ENCODE measurements at regions not wholly inside any gene's neighbourhood (a gene's known extent, or its start where the extent isn't known, plus 50 kb on each side); places are given as distances from the start of the nearest gene placed in this dataset.
"Not testable (repeated sequence)": the region's sequence is repeated elsewhere in the genome, so short reads cannot be mapped to it uniquely, and the experiment has no call there.

DNA sequence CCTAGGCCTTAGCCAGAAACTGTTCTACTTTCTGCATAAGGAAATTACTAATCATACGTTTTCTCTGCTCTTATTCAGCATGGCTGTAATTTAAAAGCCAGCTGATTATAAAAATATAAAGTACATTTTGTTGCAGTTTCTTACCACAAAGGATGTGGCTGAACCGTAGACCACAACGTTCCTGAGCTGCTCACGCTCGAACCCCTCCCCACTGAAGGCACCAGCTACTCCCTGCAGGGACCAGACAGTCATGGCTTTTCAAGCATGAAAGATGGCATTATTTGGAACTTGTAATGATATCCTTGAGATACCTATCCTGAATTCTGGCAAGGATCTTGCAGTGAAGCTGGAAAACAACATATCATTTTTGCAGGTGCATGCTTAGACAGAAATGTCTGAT is 91.8 kb upstream of the DMRT1 start:
- no peak for DNase-seq

DNA sequence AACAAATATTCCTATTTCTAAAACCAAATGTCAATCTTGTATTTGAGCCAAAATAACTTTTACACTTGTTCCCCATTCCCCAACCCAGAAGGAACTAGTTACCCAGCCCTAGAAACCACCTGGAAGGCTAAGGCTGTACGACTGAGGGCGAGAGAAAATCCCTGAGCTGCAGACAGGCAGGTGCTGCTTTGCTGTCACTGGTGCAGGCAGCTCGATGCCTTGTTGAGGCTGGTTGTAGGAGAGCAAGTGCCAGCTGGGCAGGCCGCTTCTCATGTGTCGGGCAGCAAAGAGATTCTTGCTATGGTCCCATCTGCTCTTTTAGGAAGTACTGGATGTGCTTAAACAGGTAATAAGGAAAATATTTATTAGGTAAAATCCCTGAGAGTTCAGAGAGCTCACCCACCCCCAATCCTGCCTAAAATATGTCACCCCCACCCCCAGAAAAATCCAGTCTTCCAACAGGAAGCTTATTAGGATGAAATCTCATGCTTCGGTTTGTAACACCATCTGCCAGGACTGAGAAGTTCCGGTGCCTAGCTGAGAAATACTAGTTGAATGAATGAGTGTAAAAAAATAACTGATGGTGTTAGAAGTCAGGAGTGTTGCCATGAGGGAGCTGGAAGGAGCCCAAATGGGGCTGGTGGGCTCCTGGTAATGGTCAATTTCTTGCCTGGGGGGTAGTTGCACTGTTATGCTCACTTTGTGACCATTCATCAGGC is 91.1 kb upstream of the DMRT1 start:
- DNase-seq: no peak

DNA sequence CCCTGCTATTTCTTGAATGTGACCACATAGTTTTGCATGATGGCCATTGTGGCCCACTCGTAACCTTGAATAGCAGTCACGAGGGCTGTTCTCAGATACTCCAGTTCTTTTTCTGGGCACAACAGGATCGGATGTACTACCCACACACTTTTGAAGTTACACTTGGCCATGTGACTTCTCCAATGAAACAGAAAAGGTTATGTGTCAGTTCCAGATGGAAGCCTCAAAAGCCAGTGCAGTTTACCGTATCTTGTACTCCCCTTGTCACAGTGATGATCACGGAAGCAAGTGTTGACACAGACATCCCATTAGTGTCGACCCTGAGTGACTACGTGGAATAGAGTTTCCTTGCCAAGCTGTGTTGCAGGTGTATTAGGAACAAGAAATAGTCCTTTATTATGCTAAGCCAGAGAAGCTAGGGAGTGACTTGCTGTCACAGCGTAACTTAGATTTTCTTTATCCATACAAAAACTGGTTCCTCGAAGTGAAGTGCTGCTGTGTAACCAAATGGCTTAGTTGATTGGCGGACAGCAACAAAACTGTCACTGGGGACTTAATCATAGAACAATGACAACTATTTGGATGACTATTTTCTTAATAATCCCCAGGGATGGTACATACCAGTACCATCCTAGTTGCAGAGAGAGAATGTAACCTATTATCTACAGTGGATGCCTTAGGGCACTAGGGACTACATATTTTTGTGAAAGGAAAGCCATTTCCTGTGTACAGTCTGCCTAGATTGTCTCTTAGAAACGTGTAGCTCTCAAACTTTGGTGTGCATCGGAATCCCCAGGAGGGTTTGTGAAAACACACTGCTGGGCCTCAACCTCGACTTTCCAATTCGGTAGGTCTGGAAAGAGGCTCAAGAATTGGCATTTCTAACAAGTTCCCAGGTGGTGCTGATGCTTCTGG is 90.1 kb upstream of the DMRT1 start:
- DNase-seq: no peak

DNA sequence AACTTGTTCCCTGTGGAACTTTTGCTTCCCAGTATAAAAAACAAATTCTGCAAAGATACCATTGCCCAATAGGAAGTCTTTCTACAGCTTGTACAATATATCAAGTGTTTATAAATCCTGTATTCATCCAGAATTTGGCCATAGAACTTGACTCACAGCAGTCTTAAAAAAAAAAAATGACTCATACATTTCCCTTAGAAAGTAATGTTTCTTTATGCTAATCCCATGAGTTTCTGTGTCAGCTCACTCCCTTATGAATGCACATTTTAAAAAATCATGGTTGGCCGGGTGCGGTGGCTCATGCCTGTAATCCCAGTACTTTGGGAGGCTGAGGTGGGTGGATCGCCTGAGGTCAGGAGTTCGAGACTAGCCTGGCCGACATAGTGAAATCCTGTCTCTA is 89.3 kb upstream of the DMRT1 start:
- DNase-seq: no peak

DNA sequence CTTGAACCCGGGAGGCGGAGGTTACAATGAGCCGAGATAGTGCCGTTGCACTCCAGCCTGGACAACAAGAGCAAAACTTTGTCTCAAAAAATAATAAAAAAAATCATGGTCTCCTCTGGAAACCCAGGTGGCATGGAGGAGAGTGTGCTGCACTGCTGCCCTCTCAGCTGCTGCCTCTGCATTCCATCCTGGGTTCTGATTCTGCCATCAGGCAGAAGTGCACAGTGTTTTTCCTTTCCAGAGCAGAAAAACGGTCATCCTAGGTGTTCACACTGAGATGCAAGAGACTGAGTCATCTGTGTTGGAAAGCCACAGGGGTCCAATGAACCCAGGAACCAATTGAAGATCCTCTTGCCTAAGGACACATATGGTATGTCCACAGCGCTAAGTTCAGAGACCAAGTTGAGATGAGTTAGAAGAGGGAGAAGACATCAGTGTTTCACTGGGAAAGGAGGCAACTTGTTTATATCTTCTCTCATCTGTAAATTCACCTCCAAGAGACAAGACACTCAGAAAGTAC is 88.8 kb upstream of the DMRT1 start:
- no peak for DNase-seq

DNA sequence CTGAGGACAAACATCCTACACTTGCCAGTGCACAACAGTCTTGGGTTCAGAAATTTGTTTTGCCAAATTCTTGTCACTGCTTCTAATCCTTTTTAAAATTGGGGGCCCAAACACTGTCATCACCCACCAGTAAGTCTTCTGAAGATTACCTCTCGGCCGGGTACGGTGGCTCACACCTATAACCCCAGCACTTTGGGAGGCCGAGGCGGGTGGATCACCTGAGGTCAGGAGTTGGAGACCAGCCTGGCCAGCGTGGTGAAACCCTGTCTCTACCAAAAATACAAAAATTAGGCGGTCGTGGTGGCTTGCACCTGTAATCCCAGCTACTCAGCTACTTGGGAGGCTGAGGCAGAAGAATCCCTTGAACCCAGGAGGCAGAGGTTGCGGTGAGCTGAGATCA is 87.8 kb upstream of the DMRT1 start:
- DNase-seq: not testable (repeated sequence)

DNA sequence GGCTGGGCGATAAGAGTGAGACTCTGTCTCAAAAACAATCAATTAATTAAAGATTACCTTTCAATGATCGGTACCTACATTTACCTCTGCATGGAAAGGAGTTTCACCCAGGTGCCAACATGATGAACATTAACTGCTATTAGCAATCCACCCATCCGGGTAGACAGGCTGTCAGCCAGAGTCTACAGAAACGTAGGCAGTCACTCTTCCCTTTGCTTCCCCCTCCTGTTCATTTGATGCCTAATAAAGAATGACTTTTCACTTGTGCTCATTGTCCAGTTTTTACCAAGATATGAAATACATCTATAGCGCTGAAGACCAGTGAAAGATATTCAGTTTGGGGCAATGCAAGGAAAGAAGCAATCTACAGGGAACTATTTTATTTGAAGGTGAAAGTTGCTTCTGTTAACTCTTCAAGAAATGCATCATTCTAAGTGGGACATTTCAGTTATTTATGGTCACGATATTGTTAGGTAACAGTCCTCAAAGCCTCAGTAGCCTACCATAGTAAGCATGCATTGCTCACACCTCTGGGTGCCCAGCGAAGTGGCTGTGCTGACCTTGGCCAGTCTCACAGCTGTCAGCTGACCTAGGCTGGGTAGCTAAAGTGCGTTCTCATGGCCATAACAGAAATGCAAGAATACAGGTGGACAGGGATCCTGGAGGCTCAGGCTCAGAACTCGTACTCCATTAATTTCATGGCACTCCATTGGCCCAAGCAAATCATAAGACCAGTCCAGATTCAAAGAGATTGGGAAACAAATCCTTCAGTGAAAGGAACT is 87.2 kb upstream of the DMRT1 start:
- DNase-seq: no peak

DNA sequence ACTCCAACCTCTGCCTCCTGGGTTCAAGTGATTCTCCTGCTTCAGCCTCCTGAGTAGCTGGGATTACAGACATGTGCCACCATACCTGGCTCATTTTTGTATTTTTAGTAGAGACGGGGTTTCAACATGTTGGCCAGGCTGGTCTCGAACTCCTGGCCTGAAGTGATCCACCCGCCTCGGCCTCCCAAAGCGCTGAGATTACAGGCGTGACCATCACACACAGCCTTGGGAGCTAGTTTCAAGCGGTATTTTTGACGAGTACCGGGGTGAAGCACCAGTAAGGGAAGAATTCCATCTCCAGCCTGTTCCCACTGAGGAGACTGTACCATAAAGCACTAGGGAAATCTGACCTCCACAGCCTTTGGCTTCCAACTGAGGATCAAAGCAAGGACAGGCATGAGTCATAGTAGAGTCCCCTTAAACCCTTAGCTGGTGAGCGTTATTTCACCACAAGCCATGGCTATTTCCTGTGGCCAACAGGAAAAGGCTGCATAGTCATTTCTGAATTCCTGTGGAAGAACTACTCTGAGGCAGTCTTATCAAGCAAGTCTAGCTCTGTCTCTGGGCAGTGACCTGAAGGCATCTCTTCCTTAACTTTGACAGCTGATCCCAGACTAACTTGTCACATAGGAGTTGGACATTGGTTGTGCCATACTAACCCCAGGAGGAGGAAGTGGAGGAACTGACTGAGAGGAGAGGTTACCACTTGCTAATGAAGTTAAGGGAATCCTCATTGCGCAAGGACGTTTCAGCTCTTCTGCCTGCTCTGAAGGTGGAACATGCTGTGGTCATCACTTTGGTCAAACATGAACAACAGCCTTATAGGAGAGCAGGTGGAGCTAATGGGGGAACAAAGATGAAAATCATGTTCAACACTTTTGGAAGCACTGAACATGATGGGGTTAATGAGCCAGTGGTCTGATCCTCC is 85.8 kb upstream of the DMRT1 start:
- DNase-seq: no peak

DNA sequence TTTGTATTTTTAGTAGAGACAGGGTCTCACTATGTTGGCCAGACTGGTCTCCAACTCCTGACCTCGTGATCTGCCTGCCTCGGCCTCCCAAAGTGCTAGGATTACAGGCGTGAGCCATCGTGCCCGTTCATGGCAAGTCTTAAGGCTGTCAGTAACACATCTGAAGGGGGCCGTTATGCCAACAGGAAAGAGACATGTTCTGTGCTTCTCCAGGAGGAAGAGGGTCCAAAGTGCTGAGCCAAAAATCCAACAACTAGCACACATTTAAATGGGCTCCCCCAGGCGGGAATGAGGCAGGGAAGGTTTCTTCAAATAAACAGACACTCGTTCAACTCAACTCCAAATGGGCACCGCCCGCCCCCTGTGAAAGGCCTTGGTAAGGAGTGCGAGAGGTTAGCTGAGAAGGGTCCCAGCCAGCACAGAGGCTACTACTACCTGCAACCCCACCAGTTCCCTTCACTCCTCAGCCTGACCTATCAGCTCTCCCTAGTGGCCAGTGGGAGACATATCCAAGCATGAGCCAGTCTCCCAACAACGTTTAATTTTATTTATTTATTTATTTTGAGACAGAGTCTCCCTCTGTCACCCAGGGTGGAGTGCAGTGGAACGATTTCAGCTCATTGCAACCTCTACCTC is 84.1 kb upstream of the DMRT1 start:
- peak; percentile 12 for DNase-seq

DNA sequence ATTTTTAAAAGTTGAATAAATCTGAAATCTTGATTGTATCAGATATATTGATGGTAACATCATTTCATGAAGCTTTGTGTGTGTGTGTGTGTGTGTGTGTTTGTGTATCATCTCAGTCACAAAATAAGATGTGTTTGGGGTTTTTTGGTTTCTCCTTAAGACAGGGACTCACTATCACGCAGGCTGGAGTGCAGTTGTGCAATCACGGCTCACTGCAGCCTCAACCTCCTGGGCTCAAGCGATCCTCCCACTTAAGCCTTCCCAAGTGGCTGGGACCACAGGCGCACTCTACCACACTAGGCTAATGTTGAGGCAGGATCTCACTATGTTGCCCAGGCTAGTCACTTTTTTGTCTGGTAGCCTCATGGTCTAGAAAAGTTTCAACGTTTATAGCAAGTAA is 83.4 kb upstream of the DMRT1 start:
- DNase-seq: no peak

DNA sequence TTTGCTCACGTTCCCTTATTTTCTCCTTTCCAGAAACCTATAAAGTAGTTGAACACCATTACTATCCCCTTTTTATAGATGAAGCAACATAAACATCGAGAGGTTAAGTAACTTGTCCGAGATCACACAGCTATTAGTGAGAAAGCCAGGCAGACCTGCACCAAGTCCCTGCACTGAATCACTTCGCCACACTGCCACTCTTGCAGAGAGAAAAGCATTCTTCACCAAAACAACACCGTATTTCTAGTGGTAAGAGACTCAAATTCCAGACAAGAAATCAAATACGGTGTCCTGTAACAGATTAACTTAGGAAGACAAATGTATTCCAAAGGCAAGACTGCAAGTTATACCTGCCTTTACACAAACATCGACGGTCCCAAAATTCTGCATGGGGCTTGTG is 82.0 kb upstream of the DMRT1 start:
- DNase-seq: no peak

DNA sequence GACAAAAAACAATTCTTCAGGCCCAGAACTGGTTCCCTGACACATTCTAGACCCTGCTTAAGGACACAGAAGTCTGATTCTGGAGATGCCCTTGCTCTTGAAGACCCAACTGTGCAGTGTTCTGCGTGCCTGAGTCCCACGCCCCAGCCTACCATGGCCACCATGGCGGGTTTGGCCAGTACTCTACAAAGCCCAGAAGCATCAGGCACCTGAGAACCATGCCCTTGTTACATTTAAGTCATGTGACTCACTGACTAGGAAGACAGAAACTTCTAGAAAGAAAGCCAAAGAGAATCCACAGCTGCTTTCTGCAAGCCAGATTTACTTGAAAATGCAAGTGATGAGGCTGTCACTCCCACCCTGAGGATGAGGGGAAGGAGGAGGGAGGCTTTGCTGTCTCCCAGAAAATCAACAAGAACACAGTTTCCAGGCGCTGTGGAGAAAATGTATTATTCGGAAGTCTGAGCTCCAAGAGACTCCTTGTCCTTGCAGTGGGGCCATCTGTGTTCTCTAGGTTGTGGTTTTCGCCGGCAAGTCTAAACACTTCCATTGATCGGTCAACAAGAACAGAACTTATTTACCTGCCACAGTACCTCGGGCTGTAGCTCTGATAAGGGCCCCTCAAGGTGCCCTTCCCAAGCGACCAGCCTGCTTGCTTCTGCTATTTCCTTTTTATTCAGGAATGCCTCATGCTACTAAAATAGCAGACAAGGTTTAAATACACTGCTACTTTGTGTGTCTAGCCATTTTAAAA is 81.3 kb upstream of the DMRT1 start:
- DNase-seq: no peak

DNA sequence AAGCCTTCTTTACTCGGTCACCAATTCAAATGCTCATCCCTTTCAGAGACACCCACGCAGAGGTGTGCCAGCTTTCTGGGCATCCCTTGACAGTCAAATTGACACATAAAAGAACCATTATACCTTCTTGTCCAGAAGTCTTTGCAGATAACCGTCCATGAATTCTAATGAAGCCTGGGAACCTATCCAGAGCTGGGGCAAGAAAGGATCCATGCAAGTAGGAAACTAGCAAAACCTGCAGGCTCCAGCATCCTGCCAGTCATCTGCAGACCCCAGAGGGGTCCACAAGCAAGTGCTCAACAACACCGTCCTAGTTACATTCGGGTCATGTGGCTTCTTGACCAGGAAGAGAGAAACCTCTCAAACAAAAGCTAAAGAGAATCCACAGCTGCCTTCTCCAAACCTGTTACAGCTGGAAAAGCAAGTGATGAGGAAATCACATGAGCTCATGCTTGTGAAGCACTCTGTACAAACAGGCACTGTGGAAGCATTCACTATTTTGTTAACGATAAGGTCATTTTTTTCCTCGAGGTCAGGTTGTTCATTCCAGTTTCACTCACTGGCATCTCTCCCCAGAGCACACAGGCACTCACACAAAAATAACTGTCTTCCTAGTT is 80.2 kb upstream of the DMRT1 start:
- no peak for DNase-seq

DNA sequence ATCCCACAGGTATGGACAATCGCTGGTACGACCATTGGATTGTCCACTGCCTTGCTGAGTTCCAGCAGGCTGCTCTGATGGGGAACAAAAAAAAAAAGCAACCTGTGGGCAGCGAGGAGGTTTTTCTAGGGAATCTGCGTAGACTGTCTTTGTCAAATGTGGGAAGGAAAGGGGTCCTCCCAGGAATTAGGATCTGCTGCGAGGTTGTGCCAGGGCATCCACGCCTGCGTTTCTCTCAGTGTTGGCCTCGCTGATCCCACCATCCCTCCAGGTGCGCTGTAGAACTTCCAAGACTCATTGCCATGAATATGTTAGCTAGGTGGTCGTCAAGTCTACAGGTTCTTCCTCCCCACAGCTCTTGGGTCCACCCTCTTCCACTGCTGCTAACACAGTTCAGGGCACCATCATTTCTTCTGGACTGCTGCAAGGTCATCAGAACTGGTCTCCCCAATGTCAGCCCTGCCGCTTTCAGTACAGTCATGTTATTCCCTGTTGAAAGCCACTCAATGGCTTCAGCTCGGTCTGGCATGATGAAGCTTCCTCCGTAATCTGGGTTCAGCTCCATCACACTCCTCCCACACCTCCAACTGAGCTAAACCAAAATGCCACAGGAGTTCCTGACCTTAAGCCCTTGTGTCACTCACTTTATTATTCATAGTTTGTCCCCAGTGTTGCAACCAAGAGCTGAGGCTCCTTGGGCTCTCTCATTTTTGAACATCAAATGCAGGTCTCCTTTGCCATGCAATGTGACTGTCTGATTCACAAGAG is 79.5 kb upstream of the DMRT1 start:
- no peak for DNase-seq

DNA sequence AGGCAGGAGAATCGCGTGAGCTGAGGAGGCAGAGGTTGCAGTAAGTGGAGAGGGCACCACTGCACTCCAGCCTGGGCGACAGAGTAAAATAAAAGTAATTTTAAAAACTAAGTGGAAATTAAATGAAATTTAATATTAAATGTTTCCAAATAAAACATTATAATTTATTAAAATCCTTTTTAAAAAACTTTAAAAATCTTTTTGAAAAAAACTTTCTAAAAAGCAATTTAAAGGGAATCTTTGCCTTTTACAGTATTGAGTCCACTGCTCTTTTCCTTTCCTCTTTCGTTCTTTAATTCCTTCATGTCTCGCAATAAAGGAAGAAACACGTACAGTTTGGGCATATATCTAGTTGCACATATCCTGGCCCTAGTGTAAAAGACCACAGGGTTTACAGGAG is 77.8 kb upstream of the DMRT1 start:
- no peak for DNase-seq

DNA sequence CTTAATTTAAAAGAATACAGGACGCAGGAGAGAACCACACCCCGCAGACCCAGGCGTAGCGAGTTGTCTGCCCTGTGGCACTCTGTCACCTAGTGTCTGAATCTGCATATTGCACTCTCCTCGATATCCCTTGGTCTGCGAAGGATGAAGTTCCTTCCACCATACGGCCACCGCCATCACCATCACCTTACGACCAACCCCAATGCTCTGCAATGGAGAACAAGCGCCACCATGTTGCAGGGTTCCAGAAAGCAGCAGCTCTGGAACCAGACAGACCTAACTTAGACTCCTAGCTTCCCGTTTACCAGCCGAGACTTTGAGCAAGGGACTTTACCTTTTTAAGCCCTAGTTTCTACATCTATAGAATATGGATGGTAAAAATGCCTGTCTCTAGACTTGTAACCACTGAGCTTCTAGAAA is 77.4 kb upstream of the DMRT1 start:
- peak; percentile 20 for DNase-seq

DNA sequence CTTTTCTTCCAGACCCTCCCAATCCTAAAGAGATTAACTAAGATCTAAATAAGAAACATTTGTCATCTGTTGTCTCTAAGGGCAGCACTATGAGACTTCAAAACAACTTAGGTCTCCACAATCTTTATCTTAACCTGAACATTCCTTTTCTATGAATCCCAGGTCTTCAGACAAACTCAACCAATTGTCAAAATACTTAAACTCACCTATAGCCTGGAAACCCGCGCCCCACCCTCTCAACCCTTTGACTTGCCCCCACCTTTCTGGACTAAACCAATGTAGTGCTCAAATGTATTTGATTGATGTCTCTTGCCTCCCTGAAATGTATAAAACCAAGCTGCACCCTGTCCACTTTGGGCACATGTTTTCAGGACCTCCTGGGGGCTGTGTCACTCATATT is 76.5 kb upstream of the DMRT1 start:
- no peak for DNase-seq

DNA sequence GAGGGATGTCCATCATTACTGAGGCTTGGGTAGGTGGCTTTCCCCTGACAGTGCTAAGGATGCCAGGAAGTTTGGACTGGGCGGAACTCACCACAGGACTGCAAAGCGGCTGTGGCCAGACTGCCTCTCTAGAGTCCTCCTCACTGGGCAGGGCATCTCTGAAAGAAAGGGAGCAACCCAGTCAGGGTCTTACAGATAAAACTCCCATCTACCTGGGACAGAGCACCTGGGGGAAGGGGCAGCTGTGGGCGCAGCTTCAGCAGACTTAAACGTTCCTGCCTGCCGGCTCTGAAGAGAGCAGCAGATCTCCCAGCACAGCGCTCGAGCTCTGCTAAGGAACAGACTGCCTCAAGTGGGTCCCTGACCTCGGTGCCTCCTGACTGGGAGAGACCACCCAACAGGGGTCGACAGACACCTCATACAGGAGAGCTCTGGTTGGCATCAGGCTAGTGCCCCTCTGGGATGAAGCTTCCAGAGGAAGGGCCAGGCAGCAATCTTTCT is 74.4 kb upstream of the DMRT1 start:
- not testable (repeated sequence) for DNase-seq

DNA sequence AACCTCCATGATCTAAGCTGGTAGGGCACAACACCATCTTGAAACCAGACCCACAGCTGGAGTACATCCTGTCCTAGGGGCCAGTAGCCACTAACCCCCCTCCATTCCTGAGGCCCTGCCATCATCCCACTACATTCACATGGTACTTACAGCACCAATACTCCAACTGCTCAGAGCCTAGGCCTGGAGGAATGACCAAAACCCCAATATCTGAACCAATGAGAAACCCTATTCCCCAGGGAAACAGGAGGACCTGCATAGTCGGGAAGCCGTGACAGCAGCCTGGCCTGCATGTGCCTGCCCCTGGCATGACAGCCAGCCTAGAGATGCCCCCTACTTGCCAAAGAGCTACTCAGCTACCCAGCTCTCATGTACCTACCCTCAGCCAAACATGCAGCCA is 65.4 kb upstream of the DMRT1 start:
- no peak for DNase-seq
